Embryonic facial prominence (tissue), 1 donor: ENCODE measurements at regions not wholly inside any gene's neighbourhood (a gene's known extent, or its start where the extent isn't known, plus 50 kb on each side); places are given as distances from the start of the nearest gene placed in this dataset.
"Not testable (repeated sequence)": the region's sequence is repeated elsewhere in the genome, so short reads cannot be mapped to it uniquely, and the experiment has no call there.

Experiments used
- DNase-seq: peaks from one replicate; pipeline ENCODE4 v3.0.0-alpha.2; 2016; ENCODE audit errors: extremely low spot score

DNA sequence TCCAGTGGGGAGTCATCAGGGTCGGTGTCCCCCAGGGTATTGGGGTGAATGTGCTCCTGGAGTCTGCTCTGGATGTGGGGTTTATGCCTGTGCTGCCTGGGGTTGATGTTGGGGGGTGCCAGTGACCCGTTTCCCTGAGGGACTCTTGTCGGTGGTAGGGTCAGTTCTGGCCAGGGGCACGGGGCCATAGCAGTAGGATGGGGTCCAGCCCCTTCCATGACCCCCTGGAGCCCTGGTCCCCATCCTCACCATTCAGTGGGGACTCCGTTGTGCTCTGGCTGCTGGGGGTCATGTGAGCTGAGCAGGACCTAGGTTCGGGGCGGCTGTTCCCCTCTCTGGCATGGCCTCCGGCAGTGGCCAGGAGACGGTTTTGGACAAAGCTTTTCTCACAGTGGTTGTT is 530.8 kb downstream of the GOLGA6L6 start:
- not testable (repeated sequence) for DNase-seq

GRCh38 chr15:20009619-20010018 is 532.0 kb downstream of the GOLGA6L6 start:
- not testable (repeated sequence) for DNase-seq

DNA sequence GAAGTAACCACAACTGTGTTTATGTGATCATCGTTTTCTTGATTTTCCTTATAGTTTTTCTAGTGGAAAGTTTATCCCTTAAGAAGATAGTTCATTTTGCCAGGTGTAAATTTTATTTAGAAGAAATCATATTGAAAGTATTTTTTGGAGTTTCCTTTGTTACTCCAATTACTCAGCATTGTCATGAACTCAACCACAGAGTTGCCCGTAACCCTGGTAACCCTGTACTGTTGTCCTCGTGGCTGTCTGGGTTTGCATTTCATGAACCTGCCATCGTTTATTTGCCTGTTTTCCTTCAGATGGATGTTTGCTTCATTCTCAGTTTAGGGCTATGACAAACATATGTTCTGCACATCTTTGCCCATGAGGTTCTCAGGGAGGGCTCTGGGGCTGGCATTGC is 534.3 kb downstream of the GOLGA6L6 start:
- not testable (repeated sequence) for DNase-seq

DNA sequence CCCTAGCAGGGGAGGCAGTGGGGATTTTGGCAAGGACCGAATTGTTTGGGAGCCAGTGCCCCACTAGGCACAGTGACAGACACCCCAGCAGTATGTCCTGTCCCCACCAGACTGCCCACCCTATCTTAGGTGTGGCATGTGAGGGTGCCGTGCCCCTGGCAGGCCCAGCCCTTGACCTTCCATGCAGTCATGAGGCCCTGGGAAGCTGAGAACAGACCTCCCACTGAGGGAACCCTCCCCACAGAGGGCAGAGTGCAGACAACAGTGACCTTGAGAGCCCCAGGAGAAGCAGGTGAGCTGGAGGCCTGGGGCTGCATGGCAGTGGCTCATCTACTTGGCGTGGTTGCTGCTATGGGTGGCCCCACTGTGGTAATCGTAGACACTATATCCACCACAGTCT is 538.1 kb downstream of the GOLGA6L6 start:
- DNase-seq = not testable (repeated sequence)

GRCh38 chr15:20002560-20002959 is 539.0 kb downstream of the GOLGA6L6 start:
- not testable (repeated sequence) for DNase-seq

- DNase-seq = not testable (repeated sequence)
Measured at GRCh38 chr15:19996574-19997194, 544.9 kb downstream of the GOLGA6L6 start.

GRCh38 chr15:19995296-19995695 is 546.3 kb downstream of the GOLGA6L6 start:
- not testable (repeated sequence) for DNase-seq

- DNase-seq = no peak
Measured at GRCh38 chr15:19992428-19992827, 549.2 kb downstream of the GOLGA6L6 start.

- no peak for DNase-seq
Measured at GRCh38 chr15:19988094-19988660, 553.4 kb downstream of the GOLGA6L6 start.

DNA sequence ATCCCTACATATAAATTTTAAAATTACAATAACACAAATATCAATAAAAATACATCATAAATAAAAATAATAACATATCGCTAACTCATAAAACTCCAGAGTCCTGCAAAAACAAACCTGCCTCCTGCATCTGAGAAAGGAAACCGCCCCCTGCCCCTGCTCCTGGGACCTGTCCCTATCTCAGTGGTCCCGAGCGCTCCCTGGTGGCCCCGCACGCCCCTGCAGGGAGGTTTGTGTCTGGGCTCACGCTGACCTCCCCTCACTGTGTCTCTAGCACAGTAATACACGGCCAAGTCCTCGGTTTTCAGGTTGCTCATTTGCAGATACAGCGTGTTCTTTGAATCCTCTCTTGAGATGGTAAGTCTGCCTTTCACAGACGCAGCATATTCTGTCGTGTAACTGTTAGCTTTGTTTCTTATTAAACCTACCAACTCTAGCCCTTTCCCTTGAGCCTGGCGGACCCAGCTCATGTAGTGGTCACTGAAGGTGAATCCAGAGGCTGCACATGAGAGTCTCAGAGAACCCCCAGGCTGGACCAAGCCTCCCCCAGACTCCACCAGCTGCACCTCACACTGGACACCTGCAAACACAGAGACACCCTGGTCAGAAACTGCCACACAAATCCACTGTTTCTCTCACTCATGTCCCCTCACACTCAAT is 554.1 kb downstream of the GOLGA6L6 start:
- no peak for DNase-seq

GRCh38 chr15:19984101-19984500 is 557.5 kb downstream of the GOLGA6L6 start:
- DNase-seq = no peak

- DNase-seq = no peak
Measured at GRCh38 chr15:19974998-19975397, 566.6 kb downstream of the GOLGA6L6 start.

- no peak for DNase-seq
Measured at GRCh38 chr15:19973718-19974117, 567.9 kb downstream of the GOLGA6L6 start.

- DNase-seq = not testable (repeated sequence)
Measured at GRCh38 chr15:19972582-19972981, 569.0 kb downstream of the GOLGA6L6 start.

- DNase-seq = not testable (repeated sequence)
Measured at GRCh38 chr15:19965574-19965973, 576.0 kb downstream of the GOLGA6L6 start.

- DNase-seq = not testable (repeated sequence)
Measured at GRCh38 chr15:19964480-19964879, 577.1 kb downstream of the GOLGA6L6 start.

DNA sequence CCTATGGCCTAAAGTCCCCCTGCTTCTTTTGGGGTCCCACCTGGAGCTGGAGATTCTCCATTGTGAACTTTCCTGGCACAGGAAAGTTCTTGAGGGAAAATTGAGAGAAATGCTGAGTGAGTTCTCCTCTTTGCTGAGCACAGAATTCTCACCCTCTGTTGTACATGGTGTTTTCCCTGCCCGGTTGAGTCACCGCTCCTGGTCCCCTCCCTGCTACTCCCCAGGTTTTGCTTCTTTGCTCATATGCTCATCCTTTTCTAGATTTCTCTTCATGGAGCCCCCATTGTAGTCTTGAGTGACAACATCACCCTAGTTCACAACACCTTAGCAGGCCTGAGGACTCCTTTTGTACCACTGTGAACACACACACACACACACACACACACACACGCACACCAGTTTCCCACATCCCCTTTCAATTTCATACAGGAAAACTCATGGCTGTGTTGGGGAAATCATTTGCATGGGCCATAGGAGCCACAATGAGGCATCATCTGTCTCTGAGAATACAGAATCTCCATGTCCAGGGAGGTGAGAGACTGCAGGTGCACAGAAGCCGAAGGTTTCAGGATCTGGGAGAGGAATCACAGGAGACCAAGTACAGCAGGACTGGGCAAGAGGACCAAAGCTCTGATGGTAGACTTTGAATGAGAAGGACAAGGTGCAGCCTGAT is 585.3 kb downstream of the GOLGA6L6 start:
- no peak for DNase-seq

DNA sequence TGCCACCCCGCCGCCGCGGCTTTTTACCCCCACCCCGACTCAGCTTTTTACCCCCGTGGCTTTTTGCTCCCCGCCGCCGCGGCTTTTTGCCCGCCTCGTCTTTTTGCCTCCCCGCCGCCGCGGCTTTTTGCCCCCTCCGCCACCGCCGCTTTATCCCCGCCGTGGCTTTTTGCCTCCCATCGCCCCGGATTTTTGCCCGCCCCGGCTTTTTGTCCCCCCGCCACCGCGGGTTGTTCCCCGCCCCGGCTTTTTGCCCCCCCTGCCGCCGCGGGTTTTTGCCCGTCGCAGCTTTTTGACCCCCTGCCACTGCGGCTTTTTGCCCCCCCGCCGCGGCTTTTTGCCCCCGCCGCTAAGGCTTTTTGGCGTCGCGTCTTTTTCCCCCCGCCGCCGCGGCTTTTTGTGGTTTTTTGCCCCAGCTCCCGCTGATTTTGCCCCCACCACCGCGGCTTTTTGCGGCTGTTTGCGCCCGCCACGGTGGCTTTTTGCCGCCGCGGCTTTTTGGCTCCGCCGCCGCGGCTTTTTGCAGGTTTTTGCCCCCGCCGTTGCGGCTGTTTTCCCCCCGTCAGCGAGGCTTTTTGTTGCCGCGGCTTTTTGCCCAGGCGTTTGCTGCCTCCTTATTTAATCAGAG is 597.2 kb downstream of the GOLGA6L6 start:
- no peak for DNase-seq

DNA sequence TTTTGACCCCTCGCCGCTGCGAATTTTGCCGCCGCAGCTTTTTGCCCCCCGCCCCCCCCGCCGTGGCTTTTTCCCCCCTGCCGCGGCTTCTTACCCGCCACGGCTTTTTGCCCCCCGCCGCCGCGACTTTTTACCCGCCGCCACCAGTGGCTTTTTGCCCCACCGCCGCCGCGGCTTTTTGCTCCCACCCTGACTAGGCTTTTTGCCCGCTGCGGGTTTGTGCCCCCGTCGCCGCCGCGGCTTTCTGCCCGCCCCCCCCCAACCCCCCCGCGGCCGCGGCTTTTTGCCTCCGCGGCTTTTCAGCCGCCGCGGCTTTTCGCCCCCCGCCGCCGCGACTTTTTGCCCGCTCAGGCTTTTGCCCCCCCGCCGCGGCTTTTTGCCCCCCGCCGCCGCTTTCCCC is 598.1 kb downstream of the GOLGA6L6 start:
- no peak for DNase-seq

- DNase-seq = not testable (repeated sequence)
Measured at GRCh38 chr15:19903281-19903680, 638.3 kb downstream of the GOLGA6L6 start.

DNA sequence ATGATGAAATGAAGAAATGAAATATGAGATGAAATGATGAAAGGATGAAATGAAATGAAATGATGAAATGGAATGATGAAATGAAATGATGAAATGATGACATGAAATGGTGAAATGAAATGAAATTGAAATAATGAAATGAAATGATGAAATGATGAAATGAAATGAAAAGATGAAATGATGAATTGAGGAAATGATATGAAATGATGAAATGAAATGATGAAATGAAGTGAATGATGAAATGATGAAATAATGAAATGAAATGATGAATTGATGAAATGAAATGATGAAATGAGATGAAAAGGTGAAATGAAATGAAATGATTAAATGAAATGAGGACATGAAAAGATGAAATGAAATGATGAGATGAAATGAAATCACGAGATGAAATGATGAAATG is 639.2 kb downstream of the GOLGA6L6 start:
- not testable (repeated sequence) for DNase-seq

GRCh38 chr15:19901414-19901813 is 640.2 kb downstream of the GOLGA6L6 start:
- not testable (repeated sequence) for DNase-seq
